HEK293 (cell line): ENCODE measurements at regions not wholly inside any gene's neighbourhood (a gene's known extent, or its start where the extent isn't known, plus 50 kb on each side); places are given as distances from the start of the nearest gene placed in this dataset.

Experiments
- IKZF3 ChIP-seq: fragments of 450-650 bp; IDR thresholded peaks from 2 replicates; pipeline ENCODE4 v1.5.0; 2018; ENCODE audit warnings: missing biosample characterization, mild to moderate bottlenecking, missing genetic modification characterization, moderate library complexity
- RBAK ChIP-seq: fragments of 450-650 bp; formaldehyde crosslinking; IDR thresholded peaks from 2 replicates; pipeline ENCODE4 v1.5.1; 2016; ENCODE audit warnings: missing biosample characterization, missing genetic modification characterization
- ZNF19 ChIP-seq: fragments of 450-650 bp; formaldehyde crosslinking; IDR thresholded peaks from 2 replicates; pipeline ENCODE4; 2016; ENCODE audit warnings: missing biosample characterization, missing genetic modification characterization, low read depth
- ZNF24 ChIP-seq: fragments of 450-650 bp; formaldehyde crosslinking; IDR thresholded peaks from 2 replicates; pipeline ENCODE4 v1.5.1; 2016; ENCODE audit warnings: missing biosample characterization, missing genetic modification characterization
- ZNF510 ChIP-seq: fragments of 450-650 bp; formaldehyde crosslinking; IDR thresholded peaks from 2 replicates; pipeline ENCODE4 v1.5.1; 2018; ENCODE audit warnings: mild to moderate bottlenecking, missing genetic modification characterization, missing biosample characterization; ENCODE audit not compliant: insufficient replicate concordance

DNA sequence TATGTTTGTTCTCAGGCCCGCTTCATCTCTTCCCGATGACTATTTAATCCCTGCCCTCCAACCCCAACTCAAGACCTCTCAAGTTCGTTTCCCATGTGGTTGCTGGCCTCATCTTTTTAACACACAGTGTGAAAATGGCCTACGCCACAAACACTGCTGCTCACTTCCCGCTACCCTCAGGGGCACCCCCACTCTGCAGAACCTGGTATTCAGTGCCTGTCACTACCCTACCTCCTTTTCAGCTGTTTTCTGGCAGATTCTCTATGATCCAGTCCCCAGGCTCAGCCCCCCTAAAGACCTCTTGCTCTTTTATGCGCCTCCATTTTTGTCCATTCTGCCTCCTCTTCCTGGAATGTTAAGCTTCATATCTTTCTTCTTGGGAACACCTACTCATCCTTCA lies 152.6 kb upstream of the C1orf174 start:
- TF ChIP-seq IKZF3 = no peak
- no peak for TF ChIP-seq ZNF19 (tag by site-specific recombination)
- TF ChIP-seq ZNF24 (tag by site-specific recombination) = no peak
- TF ChIP-seq RBAK (tag by site-specific recombination) = no peak
- no peak for TF ChIP-seq ZNF510 (tag by site-specific recombination)
